ENCODE measurements at regions not wholly inside any gene's neighbourhood (a gene's known extent, or its start where the extent isn't known, plus 50 kb on each side); places are given as distances from the start of the nearest gene placed in this dataset.

DNA sequence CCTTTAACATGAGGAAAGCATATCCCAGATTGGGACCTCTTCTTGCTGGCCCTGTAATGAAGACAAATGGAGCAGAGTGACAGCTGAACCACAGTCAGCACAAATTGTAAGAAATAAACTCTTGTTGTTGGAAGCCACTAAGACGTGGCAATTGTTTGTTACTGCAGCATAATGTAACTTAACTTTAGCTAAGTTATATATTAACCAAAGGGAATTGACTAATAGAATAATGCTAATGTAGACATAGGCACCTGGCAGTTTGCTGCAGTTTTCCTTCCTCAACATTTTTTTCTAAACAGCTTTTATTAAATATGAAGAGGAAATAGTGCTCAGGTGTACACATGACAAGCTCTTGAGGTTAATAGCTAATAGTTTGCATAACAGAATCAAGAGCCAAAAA lies 300.7 kb upstream of the SLC30A5 start:
- intact Hi-C loops (cut with DNase I; ENCODE audit: low total_unique reads) = no loop called here
- WGBS, 2 donors = 85 to 86% methylated on average over 1 of the region's 1 CpG
- TF ChIP-seq POLR2A (IDR thresholded peaks at IDR 0.05) = no peak
- TF ChIP-seq, protein P1, sequence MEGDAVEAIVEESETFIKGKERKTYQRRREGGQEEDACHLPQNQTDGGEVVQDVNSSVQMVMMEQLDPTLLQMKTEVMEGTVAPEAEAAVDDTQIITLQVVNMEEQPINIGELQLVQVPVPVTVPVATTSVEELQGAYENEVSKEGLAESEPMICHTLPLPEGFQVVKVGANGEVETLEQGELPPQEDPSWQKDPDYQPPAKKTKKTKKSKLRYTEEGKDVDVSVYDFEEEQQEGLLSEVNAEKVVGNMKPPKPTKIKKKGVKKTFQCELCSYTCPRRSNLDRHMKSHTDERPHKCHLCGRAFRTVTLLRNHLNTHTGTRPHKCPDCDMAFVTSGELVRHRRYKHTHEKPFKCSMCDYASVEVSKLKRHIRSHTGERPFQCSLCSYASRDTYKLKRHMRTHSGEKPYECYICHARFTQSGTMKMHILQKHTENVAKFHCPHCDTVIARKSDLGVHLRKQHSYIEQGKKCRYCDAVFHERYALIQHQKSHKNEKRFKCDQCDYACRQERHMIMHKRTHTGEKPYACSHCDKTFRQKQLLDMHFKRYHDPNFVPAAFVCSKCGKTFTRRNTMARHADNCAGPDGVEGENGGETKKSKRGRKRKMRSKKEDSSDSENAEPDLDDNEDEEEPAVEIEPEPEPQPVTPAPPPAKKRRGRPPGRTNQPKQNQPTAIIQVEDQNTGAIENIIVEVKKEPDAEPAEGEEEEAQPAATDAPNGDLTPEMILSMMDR (IDR thresholded peaks at IDR 0.05) = no peak
- no peak overlapping the region for H3K4me3 ChIP-seq (ENCODE audit: low read depth, poor library complexity, severe bottlenecking)
- DNase-seq (ENCODE audit: low spot score in 2 of 2) = no peak

- TF ChIP-seq, protein P1 (IDR thresholded peaks at IDR 0.05) = no peak
- TF ChIP-seq POLR2A (IDR thresholded peaks at IDR 0.05) = no peak
These were observed 299.8 kb upstream of the SLC30A5 start for GRCh38 chr5:68793993-68794392.

DNA sequence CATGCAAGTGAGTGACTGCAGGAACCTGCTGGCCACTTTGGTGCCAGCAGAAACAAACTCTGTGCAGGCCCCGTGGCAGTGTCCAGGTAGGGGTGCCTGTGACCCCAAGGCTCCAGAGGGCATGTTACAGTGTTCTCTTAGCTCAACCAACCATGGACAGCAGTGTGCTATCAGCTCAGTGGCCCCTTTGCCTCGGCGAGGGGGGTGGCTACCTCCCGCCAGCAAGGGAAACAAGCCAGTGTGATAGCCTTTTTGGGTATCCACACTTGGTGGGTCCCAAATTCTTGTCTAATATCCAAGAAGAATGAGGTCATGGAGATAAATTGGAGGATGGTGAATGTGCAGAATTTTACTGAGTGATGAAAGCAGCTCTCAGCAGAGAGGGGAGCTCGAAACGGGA lies 298.6 kb upstream of the SLC30A5 start:
- TF ChIP-seq, protein P1 (IDR thresholded peaks at IDR 0.05) = no peak
- no peak for TF ChIP-seq POLR2A (IDR thresholded peaks at IDR 0.05)
- H3K4me3 ChIP-seq (ENCODE audit: low read depth, poor library complexity, severe bottlenecking) = no peak overlapping the region
- no peak for DNase-seq (ENCODE audit: low spot score in 2 of 2)
- WGBS, 2 donors = 73 to 93% methylated on average over 6 of the region's 6 CpGs
- intact Hi-C loops (cut with DNase I; ENCODE audit: low total_unique reads) = no loop called here

More at GRCh38 chr5:68793993-68794392, 299.8 kb upstream of the SLC30A5 start:
- DNase-seq (ENCODE audit: low spot score in 2 of 2) = no peak
- 66 to 69% methylated on average over 4 of the region's 4 CpGs for WGBS, 2 donors
- H3K4me3 ChIP-seq (ENCODE audit: low read depth, poor library complexity, severe bottlenecking) = no peak overlapping the region
- intact Hi-C loops (cut with DNase I; ENCODE audit: low total_unique reads) = no loop called here

- DNase-seq (ENCODE audit: low spot score in 2 of 2) = no peak
- WGBS, 2 donors = 89 to 91% methylated on average over 2 of the region's 2 CpGs
- no peak overlapping the region for H3K4me3 ChIP-seq (ENCODE audit: low read depth, poor library complexity, severe bottlenecking)
- TF ChIP-seq, protein P1 (IDR thresholded peaks at IDR 0.05) = no peak
- TF ChIP-seq POLR2A (IDR thresholded peaks at IDR 0.05) = no peak
- intact Hi-C loops (cut with DNase I; ENCODE audit: low total_unique reads) = no loop called here
These were observed 294.7 kb upstream of the SLC30A5 start for GRCh38 chr5:68798877-68799843.

- no peak for TF ChIP-seq POLR2A (IDR thresholded peaks at IDR 0.05)
- TF ChIP-seq, protein P1 (IDR thresholded peaks at IDR 0.05) = no peak
- DNase-seq (ENCODE audit: low spot score in 2 of 2) = no peak
- intact Hi-C loops (cut with DNase I; ENCODE audit: low total_unique reads) = no loop called here
- no peak overlapping the region for H3K4me3 ChIP-seq (ENCODE audit: low read depth, poor library complexity, severe bottlenecking)
- WGBS, 2 donors = 83 to 85% methylated on average over 2 of the region's 2 CpGs
These were observed 291.4 kb upstream of the SLC30A5 start for GRCh38 chr5:68802430-68802829.

Measured in lower leg skin (tissue), 4 donors.